BE2C (cell line): ENCODE measurements at regions not wholly inside any gene's neighbourhood (a gene's known extent, or its start where the extent isn't known, plus 50 kb on each side); places are given as distances from the start of the nearest gene placed in this dataset.

ENCODE experiments used
- DNase-seq: peaks from one replicate; pipeline ENCODE4 v3.0.0-alpha.2; 2020
- H3K27me3 ChIP-seq: fragments of 250-450 bp; sonication (Bioruptor Pico); 2 replicates; pipeline ENCODE4 v1.5.1; 2020; ENCODE audit warnings: mild to moderate bottlenecking
- H3K36me3 ChIP-seq: fragments of 250-450 bp; sonication (Bioruptor Pico); 2 replicates; pipeline ENCODE4 v1.5.1; 2020; ENCODE audit warnings: mild to moderate bottlenecking
- H3K4me1 ChIP-seq: fragments of 250-450 bp; sonication (Bioruptor Pico); 2 replicates; pipeline ENCODE4 v1.5.1; 2020
- H3K4me3 ChIP-seq: 2 replicates; pipeline ENCODE4 v1.5.1; 2011; ENCODE audit warnings: low read depth, low read length
- H3K9me3 ChIP-seq: fragments of 250-450 bp; sonication (Bioruptor Pico); 2 replicates; pipeline ENCODE4 v1.5.1; 2020
- TF ChIP-seq, protein P1 (sequence below): IDR thresholded peaks from 2 replicates; pipeline ENCODE4 v1.5.1; 2012; ENCODE audit warnings: mild to moderate bottlenecking, low read depth, low read length

DNA sequence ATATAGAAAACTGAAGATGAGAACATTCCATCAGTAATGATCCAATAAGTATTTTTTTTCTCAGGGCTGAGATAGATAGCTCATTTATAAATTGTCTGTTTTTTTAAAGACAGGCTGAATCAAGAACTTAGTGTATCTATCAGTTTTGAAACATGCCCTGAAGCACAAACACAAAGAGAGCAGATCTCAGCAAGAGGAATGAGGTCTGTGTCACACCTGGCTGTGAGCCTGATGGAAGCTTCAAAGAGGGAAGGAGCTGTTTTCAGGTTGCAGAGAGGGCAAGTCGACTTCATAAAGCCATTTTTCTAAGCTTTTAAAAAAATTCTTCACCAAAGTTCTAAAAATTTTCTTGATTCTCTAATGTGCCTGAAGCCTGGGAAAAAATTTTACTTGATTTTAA is 434.9 kb downstream of the PDGFC start:
- TF ChIP-seq, protein P1, sequence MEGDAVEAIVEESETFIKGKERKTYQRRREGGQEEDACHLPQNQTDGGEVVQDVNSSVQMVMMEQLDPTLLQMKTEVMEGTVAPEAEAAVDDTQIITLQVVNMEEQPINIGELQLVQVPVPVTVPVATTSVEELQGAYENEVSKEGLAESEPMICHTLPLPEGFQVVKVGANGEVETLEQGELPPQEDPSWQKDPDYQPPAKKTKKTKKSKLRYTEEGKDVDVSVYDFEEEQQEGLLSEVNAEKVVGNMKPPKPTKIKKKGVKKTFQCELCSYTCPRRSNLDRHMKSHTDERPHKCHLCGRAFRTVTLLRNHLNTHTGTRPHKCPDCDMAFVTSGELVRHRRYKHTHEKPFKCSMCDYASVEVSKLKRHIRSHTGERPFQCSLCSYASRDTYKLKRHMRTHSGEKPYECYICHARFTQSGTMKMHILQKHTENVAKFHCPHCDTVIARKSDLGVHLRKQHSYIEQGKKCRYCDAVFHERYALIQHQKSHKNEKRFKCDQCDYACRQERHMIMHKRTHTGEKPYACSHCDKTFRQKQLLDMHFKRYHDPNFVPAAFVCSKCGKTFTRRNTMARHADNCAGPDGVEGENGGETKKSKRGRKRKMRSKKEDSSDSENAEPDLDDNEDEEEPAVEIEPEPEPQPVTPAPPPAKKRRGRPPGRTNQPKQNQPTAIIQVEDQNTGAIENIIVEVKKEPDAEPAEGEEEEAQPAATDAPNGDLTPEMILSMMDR, result no peak
- H3K27me3 ChIP-seq, result no peaks in the 10 kb centered on the region
- H3K9me3 ChIP-seq, result no peaks in the 10 kb centered on the region
- no peaks in the 10 kb centered on the region for H3K36me3 ChIP-seq
- no peak for DNase-seq
- no peaks in the 10 kb centered on the region for H3K4me1 ChIP-seq
- H3K4me3 ChIP-seq, result no peak overlapping the region

DNA sequence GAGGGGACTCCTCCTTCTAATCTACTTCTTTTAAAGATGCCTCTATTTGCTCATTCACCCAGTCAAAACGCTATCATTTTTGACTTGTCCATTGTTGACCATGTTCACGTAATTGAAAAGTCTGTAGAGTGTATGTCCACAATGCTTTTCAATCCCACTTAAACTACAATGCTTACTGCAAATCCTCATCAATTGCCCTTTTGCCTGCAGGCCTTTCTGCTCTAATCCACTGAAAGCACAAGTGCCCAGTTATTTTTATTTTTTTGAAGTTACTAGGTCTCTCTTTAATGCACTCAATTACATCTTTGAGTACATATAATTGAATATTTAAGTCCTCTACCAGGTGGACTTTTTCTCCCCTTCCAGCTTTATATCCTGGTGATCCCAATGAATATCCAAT is 437.4 kb downstream of the PDGFC start:
- TF ChIP-seq, protein P1, result no peak
- Histone ChIP-seq H3K4me3 (no peak overlapping the region), H3K36me3 (no peaks in the 10 kb centered on the region), H3K4me1 (no peaks in the 10 kb centered on the region), H3K9me3 (no peaks in the 10 kb centered on the region), H3K27me3 (no peaks in the 10 kb centered on the region)
- DNase-seq, result no peak

DNA sequence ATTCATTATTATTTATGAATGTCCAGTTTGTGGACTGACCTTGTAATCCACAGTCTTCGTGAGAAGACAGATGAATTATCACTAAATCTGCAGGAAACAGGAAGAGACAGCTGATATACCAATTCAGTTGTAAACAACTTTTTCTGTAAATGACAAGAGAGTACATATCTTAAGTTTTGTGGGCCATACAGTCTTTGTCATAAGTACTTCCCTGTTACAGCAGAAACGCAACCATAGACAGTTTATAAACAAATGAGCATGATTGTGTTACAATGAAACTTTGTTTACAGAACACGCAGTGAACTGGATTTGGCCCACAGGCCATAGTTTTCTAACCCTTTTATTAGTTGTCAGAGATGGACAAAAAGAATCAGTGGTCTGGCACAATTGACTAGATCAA is 443.4 kb downstream of the PDGFC start:
- Histone ChIP-seq H3K4me1 (no peaks in the 10 kb centered on the region), H3K36me3 (no peaks in the 10 kb centered on the region), H3K27me3 (no peaks in the 10 kb centered on the region), H3K4me3 (no peak overlapping the region), H3K9me3 (no peaks in the 10 kb centered on the region)
- DNase-seq, result no peak
- TF ChIP-seq, protein P1, result no peak

DNA sequence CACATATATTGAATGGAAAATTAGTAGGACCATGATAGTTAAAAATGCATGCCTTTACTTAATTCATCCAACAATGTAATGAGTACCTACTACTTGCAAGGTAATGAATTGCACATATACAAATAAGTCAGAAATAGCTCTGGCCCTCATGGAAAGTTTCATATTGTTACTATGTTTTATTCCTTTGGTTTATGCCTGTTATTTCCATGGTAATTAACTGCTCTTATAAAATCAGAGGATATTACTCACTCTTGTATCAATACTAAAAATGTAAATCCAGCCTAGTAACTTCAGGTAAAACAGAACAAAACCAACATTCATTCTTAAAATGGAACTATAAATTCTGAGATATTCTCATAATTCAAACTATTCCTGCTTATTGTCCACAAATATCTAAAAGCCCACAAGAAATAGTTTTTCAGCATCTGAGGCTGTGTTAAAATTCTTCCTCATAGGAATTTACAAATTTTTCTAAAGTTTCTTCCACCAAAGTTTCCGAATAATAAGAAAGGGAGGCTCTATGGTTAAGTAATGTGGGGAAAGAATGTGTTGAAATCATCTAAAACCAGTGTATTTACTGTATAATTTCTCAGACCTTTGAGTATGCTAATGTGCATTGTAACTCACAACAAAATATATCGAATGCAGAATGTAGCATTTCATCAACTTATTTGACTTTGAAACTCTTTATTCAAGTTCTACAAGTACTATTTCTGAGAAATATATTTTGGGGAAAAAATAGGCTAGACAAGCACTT is 444.2 kb downstream of the PDGFC start:
- H3K36me3 ChIP-seq, result no peaks in the 10 kb centered on the region
- no peak overlapping the region for H3K4me3 ChIP-seq
- no peaks in the 10 kb centered on the region for H3K4me1 ChIP-seq
- no peaks in the 10 kb centered on the region for H3K9me3 ChIP-seq
- H3K27me3 ChIP-seq, result no peaks in the 10 kb centered on the region
- no peak for DNase-seq
- TF ChIP-seq, protein P1, result no peak

- Histone ChIP-seq H3K36me3 (no peaks in the 10 kb centered on the region), H3K27me3 (no peaks in the 10 kb centered on the region), H3K4me1 (no peaks in the 10 kb centered on the region), H3K9me3 (no peaks in the 10 kb centered on the region), H3K4me3 (no peak overlapping the region)
- TF ChIP-seq, protein P1, result no peak
- DNase-seq, result no peak
These were observed 447.6 kb downstream of the PDGFC start for GRCh38 chr4:156523991-156524390.

DNA sequence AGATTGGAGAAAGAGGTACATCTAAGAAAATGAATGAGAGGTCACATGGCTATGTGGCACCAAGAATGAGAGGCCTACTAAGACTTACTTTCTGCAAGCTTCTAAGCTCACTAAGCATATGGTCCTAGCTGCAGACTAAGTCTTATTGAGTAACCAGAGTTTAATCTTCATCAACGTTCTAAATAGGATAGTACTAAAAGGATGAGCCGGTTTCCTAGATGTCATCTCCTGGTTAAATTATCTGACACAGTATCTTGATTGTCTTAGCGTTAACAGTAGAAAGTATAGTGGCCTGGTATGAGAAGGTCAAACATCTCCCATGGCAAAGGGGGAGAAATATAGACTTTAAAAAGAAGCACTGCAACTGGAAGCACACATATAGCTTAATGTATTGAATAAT is 448.1 kb downstream of the PDGFC start:
- TF ChIP-seq, protein P1, result no peak
- H3K4me3 ChIP-seq, result no peak overlapping the region
- no peaks in the 10 kb centered on the region for H3K36me3 ChIP-seq
- no peaks in the 10 kb centered on the region for H3K4me1 ChIP-seq
- DNase-seq, result no peak
- no peaks in the 10 kb centered on the region for H3K27me3 ChIP-seq
- no peaks in the 10 kb centered on the region for H3K9me3 ChIP-seq
